ENCODE measurements at regions not wholly inside any gene's neighbourhood (a gene's known extent, or its start where the extent isn't known, plus 50 kb on each side); places are given as distances from the start of the nearest gene placed in this dataset.
"Not testable (repeated sequence)": the region's sequence is repeated elsewhere in the genome, so short reads cannot be mapped to it uniquely, and the experiment has no call there.

DNA sequence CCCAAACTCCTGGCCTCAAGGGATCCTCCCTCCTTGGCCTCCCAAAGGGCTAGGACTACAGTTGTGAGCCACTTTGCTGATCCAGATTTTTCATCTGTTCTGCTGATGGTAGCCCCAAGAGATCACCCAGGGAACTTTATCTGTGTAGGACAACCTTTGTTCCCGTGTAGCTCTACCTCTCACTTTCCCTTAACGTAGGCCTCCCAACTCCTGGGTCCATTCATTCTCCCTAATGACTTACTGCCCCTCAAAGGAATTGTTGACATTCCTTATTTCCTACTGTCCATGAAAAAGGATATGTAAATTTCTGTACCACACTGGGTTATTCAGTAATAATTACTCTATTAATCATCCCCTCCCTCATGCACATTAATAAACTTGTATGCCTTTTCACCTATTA is 51.0 kb upstream of the PHF24 start:
- DNase-seq = no peak

DNA sequence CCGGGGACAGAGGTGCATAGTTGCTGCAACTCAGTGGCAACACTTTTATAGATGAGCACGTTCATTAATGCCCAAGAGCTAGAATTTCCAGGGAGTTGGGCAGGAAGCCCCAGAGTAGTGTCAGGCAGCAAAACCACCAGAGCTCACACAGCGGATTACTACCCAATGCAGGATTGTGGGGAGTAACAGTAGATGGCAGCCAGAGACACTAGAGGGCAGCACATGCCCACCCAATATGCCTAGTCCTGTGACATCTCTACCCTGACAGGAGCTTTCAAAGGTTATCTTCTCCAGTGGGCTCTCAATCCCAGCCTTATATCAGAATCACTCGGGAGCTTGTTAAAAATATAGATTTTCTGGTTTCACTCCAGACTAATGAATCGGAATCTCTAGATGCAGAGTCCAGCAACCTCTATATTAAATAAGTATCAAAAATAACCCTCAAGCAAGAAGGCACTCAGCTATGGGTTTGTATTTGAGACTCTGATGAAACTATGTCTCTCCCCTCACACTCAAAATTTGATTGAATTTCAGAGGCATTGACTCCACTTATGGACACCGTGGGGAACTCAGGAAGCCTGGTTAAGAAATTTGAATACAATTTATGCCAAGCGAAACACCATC is 58.4 kb upstream of the PHF24 start:
- DNase-seq = peak; percentile 86

DNA sequence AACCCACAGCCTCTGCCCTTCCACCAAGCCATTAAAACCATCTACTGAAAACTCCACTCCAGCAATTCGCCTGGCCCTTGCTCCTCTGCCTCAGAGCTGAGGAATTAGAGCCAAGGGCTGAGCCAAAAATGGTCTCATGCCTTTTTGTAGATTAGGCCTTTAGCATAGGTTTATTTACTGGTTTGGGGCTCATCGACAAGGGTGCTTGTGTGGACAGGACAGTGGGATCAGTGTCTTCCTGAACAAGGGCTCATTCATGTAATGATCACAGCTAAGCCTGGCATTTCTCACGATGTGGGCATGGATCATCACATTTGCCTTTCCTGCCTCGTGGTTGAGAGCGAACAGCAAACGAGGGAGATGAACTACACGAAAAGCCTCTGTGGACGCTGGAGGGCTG is 59.2 kb upstream of the PHF24 start:
- no peak for DNase-seq

DNA sequence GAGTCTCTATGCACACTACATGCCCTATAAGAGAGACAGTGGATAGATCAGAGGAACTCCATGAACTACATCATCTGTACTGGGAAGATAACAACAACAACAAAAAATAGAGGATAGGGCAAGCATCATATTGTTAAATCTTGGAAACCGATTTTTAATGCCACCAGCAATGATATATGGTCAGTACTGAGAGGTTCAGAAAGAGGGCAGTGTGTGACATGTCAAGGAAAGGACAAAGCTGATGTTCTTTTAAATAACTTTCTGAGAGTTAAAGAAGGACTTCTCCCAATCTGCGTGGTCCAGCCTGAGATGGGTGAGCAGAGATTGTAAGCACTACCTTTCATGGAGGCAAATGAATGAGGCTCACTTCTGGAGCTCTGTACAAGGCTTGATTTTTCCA is 62.0 kb upstream of the PHF24 start:
- no peak for DNase-seq

DNA sequence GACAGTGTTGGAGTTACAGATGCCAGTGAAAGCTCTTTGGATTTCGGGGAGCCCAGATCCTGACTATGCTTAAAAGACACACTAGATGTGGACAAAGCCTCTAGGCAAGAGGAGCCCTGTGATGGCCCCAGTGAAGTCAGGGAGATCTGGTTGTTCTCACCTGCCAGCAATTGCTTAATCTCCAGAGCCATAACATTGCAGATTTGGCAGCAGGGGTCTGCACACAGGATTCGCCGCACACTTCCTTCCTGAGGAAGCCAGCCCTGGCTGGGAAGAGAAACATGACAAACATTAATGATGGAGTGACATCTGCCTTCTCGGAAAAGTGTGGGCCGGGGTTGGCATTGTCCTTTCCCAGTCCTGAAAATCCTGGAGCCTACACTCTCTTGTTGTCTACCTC is 65.2 kb upstream of the PHF24 start:
- no peak for DNase-seq

DNA sequence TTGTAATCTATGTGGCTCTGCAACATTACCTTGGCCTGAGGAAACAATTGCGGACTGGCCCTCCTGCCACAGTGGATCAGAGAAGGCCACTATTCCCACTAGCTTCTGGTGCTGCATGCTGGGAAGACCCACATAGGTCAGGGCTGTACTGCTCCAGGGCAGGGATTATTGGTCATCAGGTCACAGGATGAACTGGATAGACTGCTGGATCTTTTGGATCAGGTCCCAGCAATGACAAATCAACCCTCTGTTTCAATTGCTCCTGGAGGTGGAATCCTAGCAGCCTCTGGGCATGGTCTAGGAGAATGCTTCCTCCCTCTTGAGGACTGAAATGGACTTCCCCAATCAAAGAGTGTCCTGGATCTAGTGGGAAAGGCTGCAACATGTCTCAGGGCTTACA is 66.7 kb upstream of the PHF24 start:
- no peak for DNase-seq

DNA sequence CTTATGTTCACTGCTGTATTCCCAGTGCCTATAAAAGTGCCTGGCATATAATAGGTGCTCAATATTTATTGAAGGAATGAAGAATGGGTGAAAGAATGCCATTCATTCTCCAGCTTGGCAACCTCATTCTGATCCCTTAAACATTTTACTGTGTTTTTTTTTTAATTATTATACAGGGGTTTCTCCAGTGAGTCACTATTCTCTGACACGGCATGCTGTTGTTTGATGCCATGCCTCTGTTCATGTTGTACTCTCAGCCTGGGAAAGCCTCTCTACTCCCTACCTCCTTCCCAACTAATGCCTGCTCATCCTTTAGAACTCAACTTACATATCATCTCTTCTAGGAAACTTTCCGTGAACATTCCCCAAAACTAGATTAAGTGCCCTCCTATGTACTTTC is 70.2 kb upstream of the PHF24 start:
- DNase-seq = no peak

DNA sequence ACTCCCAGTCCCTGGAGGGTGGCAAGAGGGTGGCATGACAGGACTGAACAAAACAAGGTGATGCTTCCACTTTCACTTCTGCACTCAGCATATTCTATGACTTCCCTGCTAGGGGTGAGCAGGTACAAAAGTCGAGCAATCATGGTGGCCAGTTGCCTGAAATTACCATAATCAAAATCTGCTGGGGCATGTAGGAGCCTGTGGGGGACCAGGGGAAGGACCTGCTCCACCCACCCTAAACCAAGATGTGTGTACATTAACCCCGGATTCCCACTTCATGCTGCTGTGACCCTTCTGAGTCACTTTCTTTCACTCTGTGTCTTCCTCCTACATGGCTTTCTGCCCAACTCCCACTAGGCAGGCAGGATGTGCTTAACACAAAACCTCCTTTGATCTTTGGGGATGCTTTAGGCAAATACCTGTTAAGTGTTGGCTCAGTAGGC is 73.3 kb upstream of the PHF24 start:
- peak; percentile 57 for DNase-seq

DNA sequence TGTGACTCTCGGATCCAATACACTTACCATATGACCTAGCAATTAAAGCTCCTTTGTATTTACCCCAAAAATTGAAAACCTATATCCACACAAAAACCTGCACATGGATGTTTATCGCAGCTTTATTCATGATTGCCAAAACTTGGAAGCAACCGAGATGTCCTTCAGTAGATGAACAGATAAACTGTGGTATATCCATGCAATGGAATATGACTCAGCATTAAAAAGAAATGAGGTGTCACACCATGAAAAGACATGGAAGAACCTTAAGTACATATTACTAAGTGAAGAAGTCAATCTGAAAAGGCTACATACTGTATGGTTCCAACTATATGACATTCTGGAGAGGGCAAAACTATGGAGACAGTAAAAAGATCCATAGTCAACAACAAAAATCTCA is 82.0 kb upstream of the PHF24 start:
- DNase-seq = no peak

DNA sequence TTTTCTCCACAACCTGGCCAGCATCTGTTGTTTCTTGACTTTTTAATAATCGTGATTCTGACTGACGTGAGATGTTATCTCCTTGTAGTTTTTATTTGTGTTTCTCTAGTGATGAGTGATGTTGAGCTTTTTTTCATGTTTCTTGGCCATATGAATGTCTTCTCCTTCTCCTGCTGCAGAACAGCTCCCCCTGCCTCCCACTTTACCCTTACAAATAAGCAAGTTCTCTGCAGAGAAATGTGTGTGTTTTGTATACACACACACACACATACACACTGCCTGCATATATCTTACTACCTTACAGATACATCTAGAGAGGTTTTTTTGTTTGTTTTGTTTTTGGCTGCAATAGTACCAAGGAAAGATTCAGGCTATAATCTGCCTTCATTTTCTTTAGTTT is 88.7 kb upstream of the PHF24 start:
- no peak for DNase-seq

DNA sequence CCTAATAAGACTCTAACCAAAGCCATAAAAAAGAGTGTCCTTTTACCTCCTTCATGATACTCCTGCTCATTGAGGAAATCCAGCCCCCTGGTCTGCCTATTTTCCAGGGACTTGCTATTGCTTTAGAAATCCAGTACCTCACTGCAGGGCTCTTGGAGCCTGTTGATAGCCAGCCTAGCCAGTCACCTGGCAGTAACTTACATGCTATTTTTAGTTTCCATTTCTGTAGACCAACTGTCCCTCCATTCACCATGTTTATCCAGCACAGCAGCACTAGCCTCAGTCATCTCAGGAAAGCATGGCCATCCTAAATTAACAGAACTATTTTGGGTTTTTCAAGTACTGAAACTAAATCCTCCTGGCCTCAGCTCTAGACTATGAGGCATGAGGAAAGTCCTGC is 91.5 kb upstream of the PHF24 start:
- no peak for DNase-seq

DNA sequence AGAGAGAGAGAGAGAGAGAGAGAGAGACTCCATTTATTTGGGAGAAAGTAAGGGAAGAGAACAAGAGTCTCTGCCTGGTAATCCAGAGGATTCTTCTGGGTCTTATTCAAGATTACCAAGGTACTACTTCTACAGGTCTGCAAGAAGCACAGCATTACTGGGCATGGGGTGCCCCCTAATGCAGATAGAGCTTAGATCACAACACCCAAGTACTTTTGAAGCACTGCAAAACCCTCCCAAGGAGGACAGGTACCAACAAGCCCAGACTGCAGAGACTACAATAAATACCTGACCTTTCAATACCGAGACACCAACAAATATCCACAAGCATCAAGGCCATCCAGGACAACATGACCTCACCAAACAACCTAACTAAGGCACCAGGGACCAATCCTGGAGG is 94.7 kb upstream of the PHF24 start:
- no peak for DNase-seq

DNA sequence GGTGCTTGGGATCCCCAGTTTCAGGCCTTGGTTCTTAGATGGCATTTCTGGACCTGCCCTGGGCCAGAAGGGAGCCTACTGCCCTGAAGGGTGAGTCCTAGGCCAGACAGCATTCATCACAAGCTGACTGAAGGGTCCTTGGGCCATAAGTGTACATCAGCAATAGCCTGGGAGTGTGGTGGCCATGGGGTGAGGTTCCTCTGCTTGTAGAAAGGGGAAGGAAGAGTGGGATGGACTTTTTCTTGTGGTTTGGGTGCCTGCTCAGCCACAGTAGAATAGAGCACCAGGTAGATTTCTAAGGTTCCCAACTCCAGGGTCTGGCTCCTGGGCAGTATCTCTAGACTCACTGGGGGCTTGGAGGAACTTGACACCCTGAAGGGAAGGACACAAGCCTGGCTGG is 95.2 kb upstream of the PHF24 start:
- no peak for DNase-seq

DNA sequence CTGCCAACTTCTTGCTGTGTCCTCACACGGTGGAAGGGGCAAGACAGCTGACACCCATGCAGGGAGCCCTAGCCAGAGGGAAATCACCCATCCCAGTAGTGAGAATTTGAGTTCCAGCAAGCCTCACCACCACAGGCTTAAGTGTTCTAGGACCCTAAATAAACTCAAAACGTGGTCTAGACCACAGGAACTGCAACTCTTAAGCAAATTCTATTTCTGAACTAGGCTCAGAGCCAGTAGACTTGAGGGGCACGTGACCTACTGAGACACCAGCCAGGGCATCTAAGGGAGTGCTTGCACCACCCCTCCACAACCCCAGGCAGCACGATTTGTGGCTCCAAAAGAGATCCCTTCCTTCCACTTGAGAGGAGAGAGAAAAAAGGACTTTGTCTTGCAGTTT is 96.0 kb upstream of the PHF24 start:
- no peak for DNase-seq

DNA sequence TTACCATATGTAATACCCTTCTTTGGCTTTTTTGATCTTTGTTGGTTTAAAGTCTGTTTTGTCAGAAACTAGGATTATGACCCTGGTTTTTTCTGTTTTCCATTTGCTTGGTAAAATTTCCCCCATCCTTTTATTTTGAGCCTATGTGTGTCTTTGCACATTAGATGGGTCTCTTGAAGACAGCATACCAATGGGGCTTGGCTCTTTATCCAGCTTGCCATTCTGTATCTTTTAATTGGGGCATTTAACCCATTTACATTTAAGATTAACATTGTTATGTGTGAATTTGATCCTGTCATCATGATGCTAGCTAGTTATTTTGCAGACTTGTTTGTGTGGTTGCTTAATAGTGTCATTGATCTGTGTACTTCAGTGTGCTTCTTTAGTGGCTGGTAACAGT is 103.1 kb upstream of the PHF24 start:
- DNase-seq = not testable (repeated sequence)

DNA sequence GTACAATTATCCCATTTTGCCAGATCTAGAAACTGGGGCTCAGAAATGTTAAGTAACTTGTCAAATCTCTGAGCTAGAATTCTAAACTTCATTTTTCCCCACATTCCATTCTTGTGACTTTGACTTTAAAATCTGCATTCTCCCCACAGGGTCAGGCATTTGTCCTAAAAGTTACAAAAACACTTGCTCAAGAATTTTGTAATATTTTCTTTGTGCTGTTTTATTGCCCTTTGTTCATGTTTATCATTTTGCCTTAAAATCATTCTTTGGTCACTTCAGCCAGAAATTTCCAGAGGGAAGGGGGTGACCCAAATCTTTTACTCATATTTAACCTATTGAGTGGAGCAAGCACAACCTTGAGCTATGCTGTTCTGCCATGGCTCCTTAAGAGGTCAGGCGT is 120.1 kb upstream of the CCL21 start:
- no peak for DNase-seq

DNA sequence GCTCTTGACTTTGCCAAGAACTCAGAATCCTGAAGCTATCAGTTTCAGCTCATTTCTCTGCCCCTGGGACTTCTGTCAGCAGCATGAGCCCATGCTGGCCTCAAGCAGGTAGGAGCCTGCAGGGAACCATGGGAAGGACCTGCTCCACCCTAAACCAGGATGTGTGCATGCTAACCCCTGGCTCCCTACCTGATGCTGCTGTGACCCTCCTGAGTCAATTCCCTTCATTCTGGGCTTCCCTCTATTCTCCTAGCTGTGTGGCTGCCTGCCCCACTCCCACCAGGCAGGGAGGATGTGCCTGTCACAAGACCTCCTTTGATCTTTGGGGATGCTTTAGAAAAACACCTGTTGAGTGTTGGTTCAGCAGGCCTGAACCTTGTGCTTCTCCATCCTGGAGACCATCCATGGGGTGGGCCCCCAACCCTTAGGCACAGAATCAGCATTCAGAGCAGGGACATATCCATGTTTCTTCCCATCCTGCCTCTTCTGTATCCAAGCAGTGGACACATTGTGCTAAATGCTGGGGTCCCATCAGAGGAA is 117.1 kb upstream of the CCL21 start:
- DNase-seq = no peak

DNA sequence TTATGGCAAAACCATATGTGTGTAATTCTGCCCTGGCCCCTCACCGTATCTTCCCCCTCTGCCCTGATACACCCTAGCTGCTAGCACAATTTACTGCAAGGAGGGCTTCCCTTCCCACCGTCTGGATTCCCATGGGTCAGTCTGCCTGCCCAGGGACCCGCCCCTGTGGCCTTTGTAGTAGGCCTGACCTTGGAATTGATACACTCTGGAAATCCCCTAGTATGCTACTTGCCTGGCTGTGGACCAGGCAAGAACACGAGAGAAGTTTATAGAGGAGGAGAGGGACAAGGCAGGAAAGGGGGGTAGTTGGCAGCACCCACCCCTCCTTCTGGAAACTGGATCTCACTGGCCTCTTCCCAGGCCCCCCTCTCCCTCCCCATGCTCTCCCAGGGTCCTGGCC is 115.8 kb upstream of the CCL21 start:
- no peak for DNase-seq

DNA sequence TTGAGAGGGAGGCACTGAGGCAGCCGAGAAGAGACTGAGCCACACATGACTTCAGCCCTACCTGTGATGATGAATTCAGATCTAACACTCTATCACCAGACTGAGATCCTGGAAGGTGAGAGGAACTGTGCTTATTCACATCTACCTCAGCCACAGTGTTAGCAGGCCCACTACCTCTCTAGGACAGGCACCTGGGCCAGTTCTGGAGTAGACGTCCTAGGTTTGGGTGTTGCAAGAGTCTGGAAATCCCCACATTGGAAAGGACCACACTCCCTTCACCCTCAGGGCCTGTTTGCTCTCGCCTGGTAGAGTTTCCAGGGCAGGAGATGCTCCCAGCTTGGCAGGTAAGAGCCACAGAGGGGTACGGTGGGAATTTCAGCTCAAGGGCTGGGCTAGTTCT is 113.8 kb upstream of the CCL21 start:
- DNase-seq = no peak

DNA sequence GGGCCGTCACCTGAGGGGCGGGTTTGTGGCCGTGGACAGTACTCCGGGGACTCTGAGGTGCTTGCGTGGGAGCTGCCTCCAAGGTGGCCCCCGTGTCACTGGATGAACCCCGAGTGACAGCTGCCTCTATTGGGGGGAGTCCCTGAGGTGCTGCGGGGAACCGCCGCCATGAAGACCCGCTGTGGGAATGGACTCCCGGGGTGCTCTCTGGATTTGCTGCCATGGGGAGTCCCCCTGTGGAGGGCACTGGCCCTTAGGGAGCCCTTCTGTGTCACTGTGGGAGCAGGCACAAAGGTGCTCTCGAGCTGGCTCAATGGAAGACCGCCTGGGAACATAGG is 100.2 kb upstream of the CCL21 start:
- DNase-seq = no peak

DNA sequence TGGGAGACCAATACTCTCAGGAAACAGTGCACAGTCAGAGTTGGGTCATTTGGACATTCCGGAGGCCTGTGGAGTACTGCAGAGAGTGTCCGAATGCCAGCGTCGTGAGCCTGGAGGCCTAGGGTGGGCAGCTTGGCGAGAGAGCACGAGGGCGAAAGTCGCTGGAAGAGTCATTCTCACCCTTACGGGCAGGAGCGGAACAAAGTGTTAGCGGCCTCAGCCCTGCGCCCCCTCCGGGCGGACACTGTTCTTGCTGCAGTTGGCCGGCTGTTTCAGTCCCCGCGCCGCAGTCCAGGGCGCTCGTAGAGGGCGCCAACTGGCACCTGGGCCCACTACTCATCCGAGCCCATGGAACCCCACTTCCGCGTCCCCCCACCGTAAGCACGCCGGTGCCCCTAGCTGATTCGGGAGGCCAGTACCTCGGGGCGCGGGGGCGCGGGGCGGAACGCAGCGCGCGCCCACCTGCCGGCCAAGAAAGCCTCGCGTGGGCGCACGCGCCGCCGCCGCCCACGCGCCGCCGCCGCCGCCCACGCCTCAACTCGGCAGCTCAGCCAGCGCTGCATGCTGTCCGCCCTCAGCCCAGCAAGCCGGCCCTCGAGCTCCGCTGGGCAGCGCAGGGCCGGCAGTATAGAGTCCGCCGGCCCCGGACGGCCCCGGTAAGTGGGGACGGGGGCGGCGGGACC is 99.7 kb upstream of the CCL21 start:
- peak; percentile 6 for DNase-seq

DNA sequence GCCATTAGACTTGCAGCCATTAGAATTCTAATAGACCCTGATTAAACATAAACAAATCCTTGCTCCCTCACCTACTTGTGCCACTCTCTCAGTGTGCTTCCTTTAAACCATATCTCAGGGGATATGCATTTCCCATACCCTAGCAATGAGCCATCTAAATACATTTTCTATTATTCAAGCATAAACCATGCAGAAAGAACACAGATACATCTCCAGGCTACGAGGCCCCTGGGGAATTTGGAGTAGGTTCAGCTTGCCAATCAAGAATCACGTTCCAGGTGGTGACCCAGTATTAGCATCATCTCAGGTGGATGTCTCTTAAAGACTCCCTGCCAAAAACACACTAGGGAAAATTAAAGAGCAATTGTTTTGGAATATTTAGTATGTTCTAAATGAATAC is 93.0 kb upstream of the CCL21 start:
- no peak for DNase-seq

DNA sequence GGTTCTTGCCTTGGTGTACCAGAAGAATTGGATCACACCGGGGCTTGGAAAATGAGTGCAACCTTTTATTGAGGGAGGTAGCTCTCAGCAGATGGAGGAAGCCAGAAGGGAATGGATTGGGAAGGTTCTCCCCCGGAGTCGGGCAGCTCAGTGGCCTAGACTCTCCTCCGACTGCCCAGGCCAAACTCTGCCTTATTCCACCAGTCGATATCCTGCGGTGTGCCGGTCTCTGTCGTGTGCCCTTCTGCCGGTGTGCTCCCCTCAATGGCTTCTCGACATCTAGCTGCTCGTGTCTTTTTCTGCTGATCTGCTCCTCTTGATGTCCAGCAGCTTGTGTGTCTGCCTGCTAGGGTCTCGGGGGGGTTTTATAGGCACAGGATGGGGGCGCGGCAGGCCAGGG is 87.4 kb upstream of the CCL21 start:
- DNase-seq = no peak

DNA sequence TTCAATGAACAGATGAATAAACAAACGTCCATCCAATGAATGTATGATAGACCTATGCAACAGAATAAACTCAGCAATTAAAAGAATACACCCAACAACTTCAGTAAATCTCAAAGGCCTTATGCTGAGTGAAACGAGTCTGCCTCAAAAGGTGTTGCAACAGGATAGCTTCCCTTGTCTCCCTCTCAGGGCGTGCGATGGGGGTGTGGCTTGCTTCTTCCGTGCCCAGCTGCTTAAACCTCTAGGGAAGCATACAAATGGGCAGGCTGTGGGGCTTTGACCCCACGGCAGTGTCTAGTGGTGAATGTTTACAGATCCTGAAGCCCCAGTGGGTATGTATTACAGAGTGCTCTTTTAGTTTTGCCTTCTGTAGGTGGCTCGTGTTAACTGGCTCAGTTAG is 87.0 kb upstream of the CCL21 start:
- DNase-seq = no peak

DNA sequence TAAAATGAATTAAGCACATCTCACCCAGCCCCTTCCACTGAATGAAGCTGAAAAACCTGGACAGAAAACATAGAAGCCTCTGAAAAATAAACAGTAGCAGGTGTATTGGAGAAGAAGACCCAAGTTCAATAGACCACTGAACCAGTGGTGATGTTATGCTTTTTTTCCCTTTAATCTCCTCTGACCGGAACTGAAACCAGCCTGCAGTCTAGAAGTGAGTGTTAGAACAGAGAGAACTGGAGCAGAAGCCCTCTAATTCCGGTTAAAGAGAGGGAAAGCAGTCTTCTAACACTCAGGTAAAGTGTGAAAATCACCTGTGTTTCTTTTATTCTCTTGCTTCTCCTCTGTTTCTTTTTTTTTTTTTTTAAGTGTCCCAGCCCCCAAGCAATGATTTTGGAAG is 83.5 kb upstream of the CCL21 start:
- no peak for DNase-seq

All from activated CD4-positive, alpha-beta T cell treated with anti-CD3 and anti-CD28 coated beads for 48 hours (primary cell).